ENCODE measurements at regions not wholly inside any gene's neighbourhood (a gene's known extent, or its start where the extent isn't known, plus 50 kb on each side); places are given as distances from the start of the nearest gene placed in this dataset.

DNA sequence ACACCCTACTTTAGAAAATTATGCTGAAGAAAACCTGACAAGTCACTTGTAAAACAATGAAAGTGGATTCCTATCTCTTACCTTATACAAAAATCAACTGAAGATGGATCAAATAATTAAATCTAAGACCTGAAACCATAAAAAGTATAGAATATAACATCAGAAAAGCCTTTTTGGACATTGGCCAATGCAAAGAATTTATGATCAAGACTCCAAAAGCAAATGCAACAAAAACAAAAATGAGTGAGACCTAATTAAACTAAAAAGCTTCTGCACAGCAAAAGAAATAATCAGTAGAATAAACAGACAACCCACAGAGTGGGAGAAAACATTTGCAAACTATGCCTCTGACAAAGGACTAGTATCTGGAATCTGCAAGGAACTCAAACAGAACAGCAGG is 303.0 kb upstream of the CDH9 start:
- no peaks in the 10 kb centered on the region for H3K4me1 ChIP-seq (ENCODE audit: low read length)
- H3K27ac ChIP-seq (ENCODE audit: low read length), result no peak overlapping the region
- H3K79me2 ChIP-seq (ENCODE audit: low read length), result no peaks in the 10 kb centered on the region
- no peak overlapping the region for H3K9ac ChIP-seq (ENCODE audit: low read length)
- no peak overlapping the region for H3K4me2 ChIP-seq (ENCODE audit: low read depth, low read length, poor library complexity, severe bottlenecking)
- H3K9me3 ChIP-seq (ENCODE audit: low read length), result peaks cover 7% of the 10 kb centered on the region; the same call in 1 of the 2 replicates
- no peaks in the 10 kb centered on the region for H4K20me1 ChIP-seq (ENCODE audit: insufficient read depth, low read depth, low read length)
- H3K36me3 ChIP-seq (ENCODE audit: insufficient read depth, low read length), result no peaks in the 10 kb centered on the region
- H2AFZ ChIP-seq (ENCODE audit: low read length), result no peak overlapping the region
- no peak for DNase-seq
- no peak overlapping the region for H3K4me3 ChIP-seq (ENCODE audit: low read length)
- H3K27me3 ChIP-seq (ENCODE audit: low read length), result no peaks in the 10 kb centered on the region
- no peaks in the 10 kb centered on the region for H3K9me2 ChIP-seq (replicated peaks; ENCODE audit: insufficient read depth, low read length)

DNA sequence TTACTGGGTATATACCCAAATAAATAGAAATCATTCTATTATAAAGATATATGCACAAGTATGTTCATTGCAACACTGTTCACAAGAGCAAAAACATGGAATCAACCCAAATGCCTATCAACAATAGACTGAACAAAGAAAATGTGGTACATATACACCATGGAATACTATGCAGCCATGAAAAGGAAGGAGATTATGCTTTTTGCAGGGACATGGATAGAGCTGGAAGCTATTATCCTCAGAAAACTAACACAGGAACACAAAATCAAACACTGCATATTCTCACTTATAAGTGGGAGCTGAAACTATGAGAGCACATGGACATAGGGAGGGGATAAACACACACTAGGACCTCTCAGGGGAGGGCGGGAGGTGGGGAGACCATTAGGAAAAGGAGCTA is 298.4 kb upstream of the CDH9 start:
- no peak overlapping the region for H3K9ac ChIP-seq (ENCODE audit: low read length)
- H3K27ac ChIP-seq (ENCODE audit: low read length), result no peak overlapping the region
- H3K36me3 ChIP-seq (ENCODE audit: insufficient read depth, low read length), result no peaks in the 10 kb centered on the region
- no peaks in the 10 kb centered on the region for H3K4me1 ChIP-seq (ENCODE audit: low read length)
- no peaks in the 10 kb centered on the region for H4K20me1 ChIP-seq (ENCODE audit: insufficient read depth, low read depth, low read length)
- DNase-seq, result no peak
- H3K9me3 ChIP-seq (ENCODE audit: low read length), result peaks cover 5% of the 10 kb centered on the region; the same call in 1 of the 2 replicates
- no peaks in the 10 kb centered on the region for H3K9me2 ChIP-seq (replicated peaks; ENCODE audit: insufficient read depth, low read length)
- no peak overlapping the region for H3K4me2 ChIP-seq (ENCODE audit: low read depth, low read length, poor library complexity, severe bottlenecking)
- H2AFZ ChIP-seq (ENCODE audit: low read length), result no peak overlapping the region
- H3K79me2 ChIP-seq (ENCODE audit: low read length), result no peaks in the 10 kb centered on the region
- H3K4me3 ChIP-seq (ENCODE audit: low read length), result no peak overlapping the region
- no peaks in the 10 kb centered on the region for H3K27me3 ChIP-seq (ENCODE audit: low read length)

DNA sequence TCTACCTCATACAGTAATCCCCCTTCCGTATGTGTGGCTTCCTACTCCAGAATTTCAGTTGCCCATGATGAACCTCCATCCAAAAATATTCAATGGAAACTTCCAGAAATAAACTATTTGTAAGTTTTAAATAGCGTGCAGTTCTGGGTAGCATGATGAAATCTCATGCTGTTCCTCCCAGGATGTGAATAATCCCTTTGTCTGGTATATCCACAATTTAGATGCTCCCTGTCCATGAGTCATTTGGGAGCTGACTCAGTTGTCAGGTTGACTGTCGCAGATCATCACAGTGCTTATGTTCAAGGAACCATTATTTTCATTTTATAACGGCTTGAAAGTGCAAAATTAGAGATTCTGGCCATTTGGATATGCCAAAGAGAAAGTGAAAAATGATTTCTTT is 290.1 kb upstream of the CDH9 start:
- H4K20me1 ChIP-seq (ENCODE audit: insufficient read depth, low read depth, low read length), result no peaks in the 10 kb centered on the region
- H3K27ac ChIP-seq (ENCODE audit: low read length), result no peak overlapping the region
- H3K79me2 ChIP-seq (ENCODE audit: low read length), result no peaks in the 10 kb centered on the region
- H3K36me3 ChIP-seq (ENCODE audit: insufficient read depth, low read length), result no peaks in the 10 kb centered on the region
- no peak overlapping the region for H2AFZ ChIP-seq (ENCODE audit: low read length)
- H3K4me2 ChIP-seq (ENCODE audit: low read depth, low read length, poor library complexity, severe bottlenecking), result no peak overlapping the region
- H3K4me1 ChIP-seq (ENCODE audit: low read length), result no peaks in the 10 kb centered on the region
- no peak overlapping the region for H3K4me3 ChIP-seq (ENCODE audit: low read length)
- no peaks in the 10 kb centered on the region for H3K9me2 ChIP-seq (replicated peaks; ENCODE audit: insufficient read depth, low read length)
- no peaks in the 10 kb centered on the region; the same call in 1 of the 2 replicates for H3K9me3 ChIP-seq (ENCODE audit: low read length)
- no peaks in the 10 kb centered on the region for H3K27me3 ChIP-seq (ENCODE audit: low read length)
- no peak overlapping the region for H3K9ac ChIP-seq (ENCODE audit: low read length)
- no peak for DNase-seq

DNA sequence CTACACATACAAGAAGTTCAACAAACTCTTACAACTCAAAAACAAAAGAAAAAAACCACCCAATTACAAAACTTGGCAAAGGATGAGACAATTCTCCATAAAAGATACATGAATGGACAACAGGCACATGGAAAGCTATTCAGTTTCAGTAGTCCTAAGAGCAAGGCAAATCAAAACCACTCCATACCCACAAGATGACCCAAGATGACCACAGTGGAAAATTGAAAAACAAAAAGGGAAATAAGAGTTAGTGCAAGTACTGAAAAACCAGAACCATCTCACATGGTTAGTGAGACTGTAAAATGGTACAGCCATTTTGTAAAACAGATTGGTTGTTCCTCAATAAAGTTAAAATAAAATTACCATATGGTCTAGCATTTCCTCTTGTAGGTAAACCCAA is 287.1 kb upstream of the CDH9 start:
- H3K36me3 ChIP-seq (ENCODE audit: insufficient read depth, low read length), result no peaks in the 10 kb centered on the region
- H3K9ac ChIP-seq (ENCODE audit: low read length), result no peak overlapping the region
- DNase-seq, result no peak
- no peaks in the 10 kb centered on the region for H4K20me1 ChIP-seq (ENCODE audit: insufficient read depth, low read depth, low read length)
- H3K9me3 ChIP-seq (ENCODE audit: low read length), result no peaks in the 10 kb centered on the region; the same call in 1 of the 2 replicates
- no peaks in the 10 kb centered on the region for H3K9me2 ChIP-seq (replicated peaks; ENCODE audit: insufficient read depth, low read length)
- no peaks in the 10 kb centered on the region for H3K79me2 ChIP-seq (ENCODE audit: low read length)
- no peak overlapping the region for H3K27ac ChIP-seq (ENCODE audit: low read length)
- no peak overlapping the region for H3K4me3 ChIP-seq (ENCODE audit: low read length)
- H3K4me1 ChIP-seq (ENCODE audit: low read length), result no peaks in the 10 kb centered on the region
- H3K27me3 ChIP-seq (ENCODE audit: low read length), result no peaks in the 10 kb centered on the region
- peak overlapping the region; percentile 62; the same call in 1 of the 2 replicates for H2AFZ ChIP-seq (ENCODE audit: low read length)
- H3K4me2 ChIP-seq (ENCODE audit: low read depth, low read length, poor library complexity, severe bottlenecking), result no peak overlapping the region

DNA sequence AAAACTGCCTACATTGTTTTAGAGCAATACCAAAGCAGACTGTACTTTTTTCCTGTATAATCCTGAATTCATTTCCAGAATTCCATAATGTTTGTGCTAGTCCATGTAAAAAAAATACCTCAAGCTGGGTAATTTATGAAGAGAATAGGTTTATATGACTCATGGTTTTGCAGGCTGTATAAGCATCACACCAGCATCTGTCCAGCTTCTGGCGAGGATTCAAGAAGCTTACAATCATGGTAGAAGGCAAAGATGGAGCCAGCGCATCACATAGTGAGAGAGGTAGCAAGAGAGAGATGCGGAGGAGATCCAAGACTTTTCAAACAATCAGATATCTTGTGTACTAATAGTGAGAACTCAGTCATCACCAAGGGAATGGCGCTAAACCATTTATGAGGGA is 280.3 kb upstream of the CDH9 start:
- DNase-seq, result no peak
- Histone ChIP-seq H3K4me2 (ENCODE audit: low read depth, low read length, poor library complexity, severe bottlenecking) (no peak overlapping the region), H3K27me3 (ENCODE audit: low read length) (no peaks in the 10 kb centered on the region), H3K9ac (ENCODE audit: low read length) (no peak overlapping the region), H2AFZ (ENCODE audit: low read length) (no peak overlapping the region), H3K4me3 (ENCODE audit: low read length) (no peak overlapping the region), H3K36me3 (ENCODE audit: insufficient read depth, low read length) (no peaks in the 10 kb centered on the region), H3K9me3 (ENCODE audit: low read length) (no peaks in the 10 kb centered on the region; the same call in 1 of the 2 replicates), H3K79me2 (ENCODE audit: low read length) (no peaks in the 10 kb centered on the region), H3K9me2 (replicated peaks; ENCODE audit: insufficient read depth, low read length) (no peaks in the 10 kb centered on the region), H3K4me1 (ENCODE audit: low read length) (peaks cover 8% of the 10 kb centered on the region), H3K27ac (ENCODE audit: low read length) (no peak overlapping the region), H4K20me1 (ENCODE audit: insufficient read depth, low read depth, low read length) (no peaks in the 10 kb centered on the region)

DNA sequence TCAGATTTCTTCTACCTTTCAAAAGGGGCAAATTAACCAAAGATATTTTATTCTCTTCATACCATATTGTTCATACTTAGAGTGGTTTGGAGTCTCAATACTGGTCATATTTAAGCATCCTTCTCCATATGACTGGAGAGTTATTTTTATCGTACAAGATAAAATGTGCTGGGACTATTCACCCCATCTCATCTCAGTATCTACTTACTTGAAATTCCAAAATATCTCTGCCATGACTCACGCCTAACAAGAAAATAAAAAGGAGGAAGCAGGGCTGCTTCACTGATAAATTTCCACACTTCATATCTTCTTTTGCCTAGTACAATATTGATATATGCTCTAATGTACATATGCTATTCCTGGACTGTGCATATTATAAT is 277.9 kb upstream of the CDH9 start:
- no peak overlapping the region for H3K9ac ChIP-seq (ENCODE audit: low read length)
- DNase-seq, result no peak
- H3K4me2 ChIP-seq (ENCODE audit: low read depth, low read length, poor library complexity, severe bottlenecking), result no peak overlapping the region
- H3K27ac ChIP-seq (ENCODE audit: low read length), result no peak overlapping the region
- no peaks in the 10 kb centered on the region for H4K20me1 ChIP-seq (ENCODE audit: insufficient read depth, low read depth, low read length)
- peaks cover 8% of the 10 kb centered on the region for H3K4me1 ChIP-seq (ENCODE audit: low read length)
- H3K4me3 ChIP-seq (ENCODE audit: low read length), result no peak overlapping the region
- H3K36me3 ChIP-seq (ENCODE audit: insufficient read depth, low read length), result no peaks in the 10 kb centered on the region
- H3K9me2 ChIP-seq (replicated peaks; ENCODE audit: insufficient read depth, low read length), result no peaks in the 10 kb centered on the region
- no peaks in the 10 kb centered on the region; the same call in 1 of the 2 replicates for H3K9me3 ChIP-seq (ENCODE audit: low read length)
- H3K79me2 ChIP-seq (ENCODE audit: low read length), result no peaks in the 10 kb centered on the region
- no peaks in the 10 kb centered on the region for H3K27me3 ChIP-seq (ENCODE audit: low read length)
- peak overlapping the region; percentile 69 for H2AFZ ChIP-seq (ENCODE audit: low read length)

DNA sequence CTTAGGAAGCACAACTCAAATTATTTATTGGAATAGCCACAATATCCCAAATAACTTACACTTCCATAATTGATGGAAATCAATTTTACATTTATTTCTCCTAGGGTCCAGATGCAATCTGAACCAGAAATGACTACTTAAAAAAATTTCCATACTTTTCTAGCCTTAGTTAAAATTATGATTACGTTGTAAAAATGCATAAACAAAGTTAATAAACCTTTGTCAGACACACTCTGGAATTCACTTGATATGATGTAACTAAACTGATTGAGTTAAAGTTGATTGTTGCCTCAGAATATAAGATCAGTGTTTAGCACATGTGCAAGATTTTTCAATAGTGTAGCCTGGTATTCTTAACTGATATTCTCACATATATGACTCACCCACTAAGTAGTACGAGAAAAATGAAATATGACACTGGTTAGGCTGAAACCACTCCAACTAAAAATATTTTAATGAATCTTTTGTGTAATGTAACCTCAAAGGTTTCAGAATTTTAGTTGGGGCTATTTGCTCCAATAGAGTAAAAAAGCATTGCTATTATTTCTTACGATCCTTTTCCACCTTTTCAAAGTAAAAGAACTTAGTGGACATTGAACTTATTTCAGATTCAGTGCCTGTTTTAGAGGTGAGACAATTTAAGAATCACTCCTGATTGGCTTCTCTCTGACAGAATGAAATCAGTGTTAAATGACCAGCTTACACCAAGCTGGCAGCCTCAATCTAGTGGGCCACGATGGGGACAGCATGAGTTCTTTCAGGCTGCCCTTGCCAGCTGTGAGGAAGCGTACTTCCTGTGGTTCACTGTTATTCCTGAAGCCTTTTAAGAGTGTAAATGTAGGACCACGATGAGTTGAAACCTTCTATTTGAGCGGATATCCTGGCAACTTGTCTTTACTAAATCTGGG is 277.2 kb upstream of the CDH9 start:
- Histone ChIP-seq H3K36me3 (ENCODE audit: insufficient read depth, low read length) (no peaks in the 10 kb centered on the region), H3K4me1 (ENCODE audit: low read length) (peaks cover 8% of the 10 kb centered on the region), H3K9ac (ENCODE audit: low read length) (no peak overlapping the region), H3K9me3 (ENCODE audit: low read length) (no peaks in the 10 kb centered on the region; the same call in 1 of the 2 replicates), H3K27ac (ENCODE audit: low read length) (no peak overlapping the region), H4K20me1 (ENCODE audit: insufficient read depth, low read depth, low read length) (no peaks in the 10 kb centered on the region), H2AFZ (ENCODE audit: low read length) (peak overlapping the region; percentile 69), H3K79me2 (ENCODE audit: low read length) (no peaks in the 10 kb centered on the region), H3K9me2 (replicated peaks; ENCODE audit: insufficient read depth, low read length) (no peaks in the 10 kb centered on the region), H3K27me3 (ENCODE audit: low read length) (no peaks in the 10 kb centered on the region), H3K4me2 (ENCODE audit: low read depth, low read length, poor library complexity, severe bottlenecking) (peak overlapping the region; percentile 4), H3K4me3 (ENCODE audit: low read length) (no peak overlapping the region)
- no peak for DNase-seq

DNA sequence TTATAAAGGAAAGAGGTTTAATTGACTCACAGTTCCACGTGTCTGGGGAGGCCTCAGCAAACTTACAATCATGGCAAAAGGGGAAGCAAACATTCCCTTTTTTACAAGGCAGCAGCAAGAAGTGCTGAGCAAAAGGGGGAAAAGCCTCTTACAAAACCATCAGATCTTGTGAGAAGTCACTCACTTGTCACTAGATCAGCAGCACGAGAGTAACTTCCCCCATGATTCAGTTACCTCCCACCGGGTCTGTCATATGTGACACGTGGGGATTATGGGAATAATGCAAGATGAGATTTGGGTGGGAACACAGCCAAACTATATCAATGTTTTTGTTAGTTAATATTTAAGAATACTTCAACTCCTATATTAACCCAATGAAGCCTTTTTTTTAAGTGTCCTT is 275.2 kb upstream of the CDH9 start:
- Histone ChIP-seq H3K27ac (ENCODE audit: low read length) (no peak overlapping the region), H3K9me2 (replicated peaks; ENCODE audit: insufficient read depth, low read length) (no peaks in the 10 kb centered on the region), H4K20me1 (ENCODE audit: insufficient read depth, low read depth, low read length) (no peaks in the 10 kb centered on the region), H3K4me3 (ENCODE audit: low read length) (no peak overlapping the region), H2AFZ (ENCODE audit: low read length) (no peak overlapping the region), H3K79me2 (ENCODE audit: low read length) (no peaks in the 10 kb centered on the region), H3K9ac (ENCODE audit: low read length) (no peak overlapping the region), H3K4me2 (ENCODE audit: low read depth, low read length, poor library complexity, severe bottlenecking) (no peak overlapping the region), H3K27me3 (ENCODE audit: low read length) (no peaks in the 10 kb centered on the region), H3K4me1 (ENCODE audit: low read length) (peaks cover 8% of the 10 kb centered on the region), H3K9me3 (ENCODE audit: low read length) (no peaks in the 10 kb centered on the region), H3K36me3 (ENCODE audit: insufficient read depth, low read length) (no peaks in the 10 kb centered on the region)
- DNase-seq, result no peak

All from Karpas-422 (cell line).